ENCODE measurements at regions not wholly inside any gene's neighbourhood (a gene's known extent, or its start where the extent isn't known, plus 50 kb on each side); places are given as distances from the start of the nearest gene placed in this dataset.

GRCh38 chr11:69964247-69964643 is 113.9 kb upstream of the ANO1 start:
- TF ChIP-seq POLR2A (IDR thresholded peaks at IDR 0.05), result no peak
- TF ChIP-seq, protein P1, sequence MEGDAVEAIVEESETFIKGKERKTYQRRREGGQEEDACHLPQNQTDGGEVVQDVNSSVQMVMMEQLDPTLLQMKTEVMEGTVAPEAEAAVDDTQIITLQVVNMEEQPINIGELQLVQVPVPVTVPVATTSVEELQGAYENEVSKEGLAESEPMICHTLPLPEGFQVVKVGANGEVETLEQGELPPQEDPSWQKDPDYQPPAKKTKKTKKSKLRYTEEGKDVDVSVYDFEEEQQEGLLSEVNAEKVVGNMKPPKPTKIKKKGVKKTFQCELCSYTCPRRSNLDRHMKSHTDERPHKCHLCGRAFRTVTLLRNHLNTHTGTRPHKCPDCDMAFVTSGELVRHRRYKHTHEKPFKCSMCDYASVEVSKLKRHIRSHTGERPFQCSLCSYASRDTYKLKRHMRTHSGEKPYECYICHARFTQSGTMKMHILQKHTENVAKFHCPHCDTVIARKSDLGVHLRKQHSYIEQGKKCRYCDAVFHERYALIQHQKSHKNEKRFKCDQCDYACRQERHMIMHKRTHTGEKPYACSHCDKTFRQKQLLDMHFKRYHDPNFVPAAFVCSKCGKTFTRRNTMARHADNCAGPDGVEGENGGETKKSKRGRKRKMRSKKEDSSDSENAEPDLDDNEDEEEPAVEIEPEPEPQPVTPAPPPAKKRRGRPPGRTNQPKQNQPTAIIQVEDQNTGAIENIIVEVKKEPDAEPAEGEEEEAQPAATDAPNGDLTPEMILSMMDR (IDR thresholded peaks at IDR 0.05), result no peak

Data from sigmoid colon (tissue), 3 donors.